Left hindlimb (tissue), 1 donor: ENCODE measurements at regions not wholly inside any gene's neighbourhood (a gene's known extent, or its start where the extent isn't known, plus 50 kb on each side); places are given as distances from the start of the nearest gene placed in this dataset.
"Not testable (repeated sequence)": the region's sequence is repeated elsewhere in the genome, so short reads cannot be mapped to it uniquely, and the experiment has no call there.

Experiments
- DNase-seq: peaks from one replicate; pipeline ENCODE4 v3.0.0-alpha.2; 2018

GRCh38 chr3:104437891-104438290 is 928.8 kb upstream of the ALCAM start:
- peak; percentile 40 for DNase-seq

- DNase-seq, result no peak
Measured at GRCh38 chr3:104438706-104439105, 928.0 kb upstream of the ALCAM start.

GRCh38 chr3:104445252-104445919 is 921.3 kb upstream of the ALCAM start:
- DNase-seq, result not testable (repeated sequence)

- DNase-seq, result no peak
Measured at GRCh38 chr3:104447681-104448080, 919.0 kb upstream of the ALCAM start.

- DNase-seq, result no peak
Measured at GRCh38 chr3:104452697-104453096, 914.0 kb upstream of the ALCAM start.

GRCh38 chr3:104458657-104459056 is 908.1 kb upstream of the ALCAM start:
- no peak for DNase-seq

- DNase-seq, result no peak
Measured at GRCh38 chr3:104460477-104461406, 906.0 kb upstream of the ALCAM start.

- DNase-seq, result no peak
Measured at GRCh38 chr3:104461431-104461830, 905.3 kb upstream of the ALCAM start.

GRCh38 chr3:104472221-104472620 is 894.5 kb upstream of the ALCAM start:
- no peak for DNase-seq

GRCh38 chr3:104474011-104474410 is 892.7 kb upstream of the ALCAM start:
- DNase-seq, result no peak

GRCh38 chr3:104503022-104503421 is 863.7 kb upstream of the ALCAM start:
- no peak for DNase-seq

GRCh38 chr3:104510131-104510849 is 856.4 kb upstream of the ALCAM start:
- DNase-seq, result no peak

GRCh38 chr3:104514371-104514770 is 852.3 kb upstream of the ALCAM start:
- DNase-seq, result no peak

GRCh38 chr3:104514776-104515175 is 851.9 kb upstream of the ALCAM start:
- no peak for DNase-seq

- no peak for DNase-seq
Measured at GRCh38 chr3:104519068-104519467, 847.6 kb upstream of the ALCAM start.

GRCh38 chr3:104519468-104520227 is 847.1 kb upstream of the ALCAM start:
- no peak for DNase-seq

- DNase-seq, result no peak
Measured at GRCh38 chr3:104520228-104520655, 846.5 kb upstream of the ALCAM start.

GRCh38 chr3:104521606-104522336 is 844.9 kb upstream of the ALCAM start:
- DNase-seq, result no peak

- no peak for DNase-seq
Measured at GRCh38 chr3:104523136-104523535, 843.6 kb upstream of the ALCAM start.

- DNase-seq, result no peak
Measured at GRCh38 chr3:104526901-104527401, 839.8 kb upstream of the ALCAM start.

GRCh38 chr3:104530934-104531333 is 835.8 kb upstream of the ALCAM start:
- DNase-seq, result no peak

GRCh38 chr3:104536715-104537114 is 830.0 kb upstream of the ALCAM start:
- DNase-seq, result no peak
